NCI-H345 treated with DMSO at 0.1 percent for 48 hours (cell line): ENCODE measurements at regions not wholly inside any gene's neighbourhood (a gene's known extent, or its start where the extent isn't known, plus 50 kb on each side); places are given as distances from the start of the nearest gene placed in this dataset.

Experiments used
- DNase-seq: peaks from one replicate; lab custom pipeline; 2025; ENCODE audit not compliant: unreplicated experiment; lab: John Stamatoyannopoulos, UW

DNA sequence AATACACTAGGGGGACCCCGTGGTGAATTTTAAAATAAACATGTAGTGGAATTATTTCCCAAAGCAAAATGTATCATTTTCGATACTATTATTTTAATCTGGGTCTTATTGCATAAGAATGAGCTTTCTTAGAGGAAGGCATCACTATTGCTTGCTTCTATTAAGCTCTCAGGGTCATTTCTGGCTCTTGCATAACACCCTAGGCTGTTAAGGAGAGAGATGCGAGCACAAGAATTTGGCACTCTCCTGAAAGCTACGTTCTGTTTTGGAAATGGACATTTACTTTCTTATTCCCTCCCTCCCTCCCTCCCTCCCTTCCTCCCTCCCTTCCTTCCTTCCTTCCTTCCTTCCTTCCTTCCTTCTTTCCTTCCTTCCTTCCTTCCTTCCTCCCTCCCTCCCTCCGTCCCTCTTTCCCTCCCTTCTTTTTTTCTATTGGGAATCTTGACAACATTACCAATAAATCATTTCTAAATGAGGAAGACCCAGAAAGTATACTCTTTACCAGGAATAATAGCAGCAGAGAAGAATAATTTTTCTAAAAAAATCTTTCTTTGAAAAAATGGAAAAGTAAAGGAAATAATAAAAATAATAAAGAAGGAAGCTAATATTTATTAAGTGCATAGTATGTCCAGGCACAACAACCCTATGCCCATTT lies 83.6 kb upstream of the BDNF start:
- DNase-seq = no peak

DNA sequence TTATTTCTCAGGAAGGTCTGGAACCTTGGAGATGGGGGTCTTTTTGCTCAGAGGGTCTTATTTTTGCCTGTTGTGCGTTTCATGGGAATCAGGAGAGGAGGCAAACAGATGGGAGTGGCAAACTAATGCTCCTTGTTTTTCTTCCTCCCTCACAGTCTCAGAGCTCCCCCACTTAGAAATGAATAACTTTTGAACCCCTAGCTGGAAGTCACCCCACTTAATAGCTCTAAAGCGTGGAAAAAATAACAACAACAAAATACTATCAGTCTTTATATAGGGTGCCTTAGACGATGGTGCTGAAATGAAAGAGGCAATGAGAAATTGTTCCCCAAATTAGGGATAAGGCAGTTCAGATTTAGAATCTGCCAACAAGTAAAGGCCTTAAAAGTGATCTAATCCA lies 76.8 kb upstream of the BDNF start:
- DNase-seq = no peak

DNA sequence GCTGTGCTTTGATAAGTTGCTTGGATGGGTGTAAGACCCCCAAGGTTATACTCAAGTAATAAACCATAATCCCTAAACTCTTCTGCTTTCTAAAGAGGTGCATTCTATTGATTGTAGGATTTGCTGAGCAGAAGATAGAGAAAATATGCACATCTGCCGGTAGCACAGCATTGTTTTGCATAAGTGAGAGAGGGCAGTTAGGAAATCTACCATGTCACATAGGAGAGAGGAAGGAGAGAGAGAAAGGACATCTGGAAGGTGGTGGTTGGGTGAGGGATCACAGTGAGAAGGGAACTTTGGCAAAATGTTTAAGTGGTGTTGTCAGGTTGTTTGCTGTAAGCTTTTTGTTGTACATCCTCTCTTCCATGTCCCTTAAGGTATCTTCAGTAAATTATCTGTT lies 73.6 kb upstream of the BDNF start:
- DNase-seq = no peak

DNA sequence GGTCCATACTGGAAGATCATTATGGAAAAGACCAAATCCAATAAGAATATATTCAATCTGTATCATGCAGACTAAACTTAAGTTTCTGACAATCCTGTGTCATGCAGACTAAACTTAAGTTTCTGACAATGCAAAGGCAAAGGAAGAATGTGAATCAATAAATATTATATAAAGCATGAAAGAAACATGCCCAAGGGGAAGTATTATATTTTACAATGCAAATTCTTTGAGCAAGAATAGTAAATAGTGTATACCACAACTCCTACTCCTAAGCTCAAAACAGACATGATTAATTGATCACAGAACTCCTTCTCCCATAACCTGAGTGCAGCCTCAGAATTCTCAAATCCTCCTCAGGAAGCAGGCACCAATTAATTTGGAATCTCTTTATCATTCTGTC lies 71.3 kb upstream of the BDNF start:
- DNase-seq = no peak

DNA sequence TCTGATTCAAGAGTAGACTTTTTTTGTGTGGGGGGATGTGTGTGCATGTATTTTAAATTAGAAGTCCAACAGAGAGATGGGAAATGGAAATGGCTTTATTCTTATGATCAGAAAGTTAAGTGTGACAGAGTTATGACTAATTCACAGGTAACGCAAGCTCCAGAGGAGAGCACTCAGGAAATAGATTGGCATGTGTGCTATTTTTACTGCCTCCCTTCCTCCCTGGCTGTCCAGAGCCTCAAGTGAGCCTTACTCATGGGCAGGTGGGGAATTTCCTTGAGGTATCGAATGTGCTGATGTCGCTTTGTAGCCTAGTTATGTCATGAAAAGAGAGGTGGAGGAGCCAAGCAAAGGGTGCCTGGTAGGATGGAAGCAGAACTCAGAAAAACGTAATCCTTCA lies 70.3 kb upstream of the BDNF start:
- DNase-seq = no peak

DNA sequence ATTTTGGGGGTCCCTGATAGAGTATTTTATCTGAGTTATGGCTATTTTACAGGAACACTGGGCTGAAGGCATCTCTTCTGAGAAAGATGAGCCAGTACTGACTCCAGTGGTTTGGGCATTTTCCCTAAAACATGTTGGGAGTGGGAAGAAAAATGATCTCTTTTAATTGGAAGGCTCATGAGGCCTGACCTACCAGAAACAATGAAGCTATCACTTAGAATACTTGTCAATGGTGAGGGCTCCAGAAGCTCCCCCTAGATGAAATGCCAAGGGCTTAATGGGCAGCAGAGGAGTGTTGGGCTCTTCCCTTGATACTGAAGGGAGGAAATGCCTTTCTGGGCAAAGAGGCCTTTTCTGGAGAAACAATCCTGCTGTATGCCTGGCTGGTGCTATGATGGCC lies 63.5 kb upstream of the BDNF start:
- no peak for DNase-seq

DNA sequence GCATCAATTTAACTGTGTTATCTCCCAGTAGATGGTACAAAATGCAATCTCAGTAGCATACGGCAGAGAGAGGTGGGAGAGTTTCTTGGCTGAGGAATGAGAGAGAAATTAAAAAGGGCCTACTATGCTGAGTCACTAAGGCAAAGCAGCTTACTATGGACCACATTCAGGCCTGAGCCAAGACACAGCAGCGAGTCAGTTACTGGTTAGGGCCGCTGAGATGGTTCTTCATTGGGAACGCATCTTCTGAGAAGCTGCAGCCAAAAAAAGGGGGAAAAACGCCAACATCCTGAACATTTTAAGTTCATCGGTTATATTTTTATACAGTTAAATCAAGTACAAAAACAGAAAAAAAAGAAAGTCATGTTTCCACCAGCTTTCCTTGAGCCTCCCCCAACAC lies 61.1 kb upstream of the BDNF start:
- DNase-seq = no peak

DNA sequence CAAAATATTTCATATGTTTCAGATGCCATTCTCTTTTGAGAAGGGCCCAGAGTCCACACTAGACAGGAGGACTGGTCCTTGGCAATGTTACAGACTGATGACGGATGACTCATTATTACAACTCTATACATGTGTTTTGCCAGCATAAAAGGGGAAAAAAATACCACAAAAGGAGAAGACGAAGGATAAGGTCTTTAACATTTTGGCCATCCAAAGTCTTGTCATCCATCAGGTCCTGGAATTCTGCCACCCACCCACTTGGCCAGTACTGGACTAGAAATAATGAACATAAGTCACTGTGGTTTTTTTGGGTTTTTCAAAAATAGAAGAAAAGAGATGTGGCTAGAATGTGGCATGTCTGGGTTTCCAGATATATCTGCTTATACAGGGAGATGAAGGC lies 57.7 kb upstream of the BDNF start:
- DNase-seq = no peak

DNA sequence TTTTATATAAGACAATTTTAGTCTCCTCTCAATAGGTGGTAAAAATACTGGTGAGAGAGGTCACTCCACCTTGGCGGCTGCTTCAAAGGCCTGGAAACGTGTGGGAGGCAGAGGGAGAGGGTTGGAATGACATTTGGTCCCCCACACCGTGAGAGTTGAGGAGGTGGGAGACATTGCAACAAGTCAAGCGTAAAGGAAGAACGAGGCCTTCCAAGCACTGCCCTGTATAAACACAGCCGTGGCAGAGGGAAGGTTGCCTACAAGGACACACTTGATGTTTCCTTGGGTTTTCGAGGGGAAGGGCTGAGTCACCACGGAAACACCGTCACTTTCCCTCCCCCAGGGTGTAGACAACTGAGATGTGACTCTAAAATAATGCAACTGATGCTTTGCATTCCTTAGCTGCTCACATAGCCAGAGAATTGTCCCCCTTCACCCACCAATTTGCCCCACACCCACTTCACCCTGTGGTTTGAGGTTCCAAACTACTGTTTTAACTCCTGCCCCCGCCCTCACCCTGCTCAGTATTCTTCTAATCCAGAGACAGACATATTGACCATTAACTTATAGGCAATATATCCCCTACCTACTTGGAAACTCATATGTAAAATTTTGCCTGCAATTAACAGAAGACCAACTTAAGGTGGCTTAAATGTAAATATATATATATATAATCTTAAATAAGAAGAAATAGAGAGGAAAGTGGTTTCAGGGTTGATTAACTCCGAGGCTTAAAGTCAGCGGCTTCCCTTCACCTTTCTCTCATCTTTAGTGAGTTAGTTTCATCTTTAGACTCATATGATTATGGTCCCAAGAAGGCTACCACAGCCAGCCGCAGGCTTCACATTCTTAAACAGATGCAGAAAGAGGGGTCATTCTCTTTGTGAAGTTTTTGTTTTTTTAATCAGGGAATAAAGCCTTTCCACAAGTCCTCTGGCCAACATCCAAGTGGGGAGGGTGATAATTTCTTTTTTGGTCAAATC lies 54.1 kb upstream of the BDNF start:
- no peak for DNase-seq
